Fibroblast of skin of scalp (primary cell): ENCODE measurements at regions not wholly inside any gene's neighbourhood (a gene's known extent, or its start where the extent isn't known, plus 50 kb on each side); places are given as distances from the start of the nearest gene placed in this dataset.

Experiments
- DNase-seq: peaks from one replicate; pipeline ENCODE4 v3.0.0-alpha.2; 2013

- DNase-seq, result no peak
Observed at GRCh38 chr12:75900226-75900625, 131.3 kb downstream of the PHLDA1 start.

GRCh38 chr12:75894965-75895754 is 136.4 kb downstream of the PHLDA1 start:
- no peak for DNase-seq

GRCh38 chr12:75893765-75894164 is 137.8 kb downstream of the PHLDA1 start:
- no peak for DNase-seq

GRCh38 chr12:75892731-75893408 is 138.7 kb downstream of the PHLDA1 start:
- no peak for DNase-seq

DNA sequence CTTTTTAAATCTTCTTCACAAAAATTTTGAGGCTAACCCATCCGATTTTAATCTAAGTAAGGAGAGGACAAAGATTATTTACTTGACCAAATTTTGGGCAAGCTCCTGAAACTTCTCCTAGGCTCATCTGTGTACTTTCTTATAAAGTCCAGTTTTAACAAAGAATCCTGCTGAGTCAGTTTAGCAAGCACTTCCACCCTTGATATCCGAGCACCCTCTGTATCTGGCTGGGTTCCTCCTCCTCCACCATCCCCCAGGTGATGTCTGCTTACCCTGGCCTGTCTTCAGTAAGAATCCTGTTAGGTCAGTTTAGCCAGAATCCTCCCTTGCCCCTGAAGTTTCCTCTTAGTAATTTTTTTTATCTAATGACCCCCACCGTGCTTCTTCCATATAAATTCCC is 140.5 kb downstream of the PHLDA1 start:
- DNase-seq, result no peak

DNA sequence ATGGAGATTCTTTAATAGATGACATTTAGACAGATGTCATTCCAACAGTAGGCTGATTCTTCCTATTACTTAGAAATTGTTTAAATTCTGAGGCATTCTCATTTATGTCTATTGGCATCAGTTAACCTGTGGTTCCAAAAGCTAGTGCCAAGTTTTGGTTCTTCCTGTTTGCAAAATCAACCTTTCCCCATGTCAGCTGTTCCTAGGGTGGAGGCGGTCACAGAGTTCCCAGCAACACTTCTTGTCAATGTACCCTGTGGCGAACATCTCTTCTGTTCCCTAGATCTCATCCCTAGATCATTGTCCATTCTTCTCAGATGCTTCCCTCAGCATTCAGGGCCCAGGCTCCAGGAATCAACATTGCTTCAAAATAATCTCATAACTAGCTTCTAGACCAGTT is 140.9 kb downstream of the PHLDA1 start:
- DNase-seq, result no peak

DNA sequence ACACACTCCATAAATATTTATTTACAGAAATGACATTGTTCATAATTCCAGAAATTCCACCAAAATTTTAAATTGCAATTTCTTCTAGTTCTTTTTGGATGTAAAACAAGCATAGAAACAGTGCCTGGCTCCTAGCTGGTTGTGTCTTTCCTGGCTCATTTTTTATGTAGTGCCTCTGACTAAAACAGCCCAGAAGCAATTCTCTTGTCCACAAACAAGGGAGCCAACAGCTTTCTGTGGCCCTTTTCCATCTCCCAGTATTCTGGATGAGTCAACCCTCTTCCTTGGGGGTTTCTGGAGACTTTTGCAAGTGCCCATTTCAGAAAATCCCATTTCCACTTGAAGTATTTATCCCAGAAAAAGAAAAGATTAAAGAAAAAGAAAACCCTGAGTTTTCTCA is 141.4 kb downstream of the PHLDA1 start:
- DNase-seq, result peak; percentile 37

GRCh38 chr12:75888874-75889613 is 142.5 kb downstream of the PHLDA1 start:
- DNase-seq, result no peak

DNA sequence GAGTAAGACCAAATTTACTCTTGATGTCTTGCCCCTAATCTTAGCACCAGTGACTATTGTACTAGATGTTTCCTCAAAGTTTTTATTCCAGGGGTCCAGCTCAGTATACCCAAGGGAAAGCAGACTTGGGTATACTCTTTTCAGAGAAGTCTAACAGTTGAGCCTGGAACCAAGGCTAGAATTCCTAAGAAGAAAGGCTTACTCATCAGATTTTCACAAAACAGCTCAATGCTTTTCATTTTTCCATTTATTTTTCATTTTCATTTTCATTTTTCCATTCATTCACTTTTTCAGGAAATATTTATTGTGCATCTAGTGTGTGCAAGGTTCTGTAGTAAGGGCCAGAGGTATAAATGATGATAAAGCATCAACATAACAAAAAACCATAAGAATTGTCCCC is 143.2 kb downstream of the PHLDA1 start:
- DNase-seq, result no peak

DNA sequence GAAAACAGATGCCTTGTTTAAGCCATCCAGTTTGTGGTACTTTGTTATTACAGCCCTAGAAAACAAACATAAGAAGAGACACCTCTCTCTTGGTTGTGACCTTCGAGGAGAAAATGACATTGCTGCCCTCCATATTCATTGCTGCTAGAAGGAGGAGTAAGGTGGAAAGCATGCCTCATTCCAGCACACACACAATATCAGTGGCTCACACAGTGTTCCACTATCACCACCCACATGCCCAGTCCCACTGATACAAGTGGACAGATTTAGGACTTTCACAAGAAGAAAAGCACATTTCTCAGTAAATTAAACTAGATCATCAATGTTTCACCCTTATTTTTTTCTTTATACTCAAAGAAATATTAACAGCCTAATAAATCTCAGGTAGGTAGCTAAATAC is 143.6 kb downstream of the PHLDA1 start:
- DNase-seq, result no peak

- DNase-seq, result no peak
Observed at GRCh38 chr12:75884465-75884985, 147.1 kb downstream of the PHLDA1 start.

- no peak for DNase-seq
Observed at GRCh38 chr12:75883241-75883640, 148.3 kb downstream of the PHLDA1 start.

DNA sequence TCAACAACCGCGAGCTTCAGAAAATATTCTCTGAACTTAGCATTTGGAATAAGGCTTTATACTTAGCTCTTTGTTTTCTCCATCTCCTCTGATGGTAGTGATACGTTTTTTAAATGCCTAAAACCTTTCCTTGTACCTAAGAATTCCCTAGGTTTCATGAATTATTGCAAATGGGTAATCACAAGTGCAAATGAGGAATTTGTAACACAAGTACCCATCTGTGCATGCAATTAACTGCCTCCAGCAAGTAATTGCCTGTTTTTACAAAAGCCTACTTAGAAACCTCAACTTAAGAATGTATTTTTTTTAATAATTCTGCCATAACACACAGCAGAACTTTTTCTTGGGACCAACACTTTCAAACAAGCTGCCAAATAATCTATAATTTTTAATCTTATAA is 149.2 kb downstream of the PHLDA1 start:
- DNase-seq, result no peak

DNA sequence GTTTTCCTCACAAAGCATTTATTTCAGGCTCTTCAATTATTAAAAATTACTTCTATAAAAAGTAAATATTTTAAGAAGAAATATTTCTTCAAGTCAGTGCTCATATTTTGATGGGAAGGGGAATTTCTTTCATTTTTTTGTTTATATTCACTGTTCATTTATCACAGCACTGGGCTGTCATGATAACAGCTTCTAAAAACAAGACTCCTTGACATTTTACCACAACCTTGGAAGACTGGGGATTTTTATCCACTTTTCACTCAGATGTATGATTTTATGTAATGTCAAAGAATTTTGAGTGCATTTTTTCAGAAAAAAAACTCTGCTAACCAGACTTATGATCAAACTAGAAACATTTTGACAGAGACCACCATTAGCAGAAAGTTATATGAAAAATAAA is 149.7 kb downstream of the PHLDA1 start:
- DNase-seq, result peak; percentile 64

- no peak for DNase-seq
Observed at GRCh38 chr12:75877763-75878621, 153.6 kb downstream of the PHLDA1 start.

GRCh38 chr12:75876832-75877762 is 154.5 kb downstream of the PHLDA1 start:
- no peak for DNase-seq

DNA sequence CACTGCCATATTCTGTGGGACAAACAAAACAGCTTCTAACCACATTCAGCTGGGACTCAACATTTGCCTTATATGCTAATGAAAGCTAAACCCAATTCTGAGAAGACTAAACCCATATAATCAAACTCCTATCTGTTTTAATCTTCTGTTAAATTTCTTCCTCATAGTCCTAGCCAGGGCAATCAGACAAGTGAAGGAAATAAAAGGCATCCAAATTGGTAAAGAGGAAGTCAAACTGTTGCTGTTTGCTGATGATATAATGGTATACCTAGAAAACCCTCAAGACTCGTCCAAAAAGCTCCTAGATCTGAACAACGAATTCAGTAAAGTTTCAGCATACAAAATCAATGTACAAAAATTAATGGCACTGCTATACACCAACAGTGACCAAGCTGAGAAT is 157.1 kb downstream of the PHLDA1 start:
- DNase-seq, result no peak

DNA sequence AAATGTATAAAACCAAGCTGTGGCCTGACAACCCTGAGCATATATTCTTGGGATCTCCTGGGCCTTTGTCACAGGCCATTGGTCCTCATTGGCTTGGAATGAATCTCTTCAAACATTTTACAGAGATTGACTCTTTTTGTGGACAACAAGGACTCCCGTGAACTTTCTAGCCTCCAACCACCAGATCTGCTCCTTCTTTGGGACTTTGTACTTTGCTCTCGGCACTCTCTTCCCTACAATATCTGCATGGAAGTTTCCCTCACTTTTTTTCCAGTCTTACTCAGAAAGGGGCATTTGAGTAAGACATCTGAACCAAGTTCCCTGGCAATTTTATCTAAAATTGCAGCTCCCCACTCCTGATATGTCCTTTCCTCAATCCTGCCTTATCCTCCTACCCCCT is 158.8 kb downstream of the PHLDA1 start:
- no peak for DNase-seq

DNA sequence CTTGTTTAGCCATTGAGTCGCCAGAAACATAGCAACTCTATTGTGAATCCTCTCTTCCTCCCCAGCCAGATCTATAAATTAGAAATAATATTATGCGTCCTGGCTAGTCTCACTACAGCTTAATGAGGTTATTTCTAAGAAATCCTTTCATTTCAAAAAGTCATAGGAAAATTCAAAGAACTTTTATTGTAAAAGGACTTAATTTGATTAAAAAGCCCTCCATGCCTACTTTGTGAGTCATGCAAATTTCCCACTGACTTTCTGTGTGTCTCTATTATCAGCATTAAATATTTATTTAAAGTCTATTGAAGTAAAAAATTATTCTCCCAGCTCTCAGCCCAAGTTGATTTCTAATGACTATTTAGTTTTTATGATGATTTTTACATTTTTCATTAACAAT is 160.7 kb downstream of the PHLDA1 start:
- peak; percentile 58 for DNase-seq

DNA sequence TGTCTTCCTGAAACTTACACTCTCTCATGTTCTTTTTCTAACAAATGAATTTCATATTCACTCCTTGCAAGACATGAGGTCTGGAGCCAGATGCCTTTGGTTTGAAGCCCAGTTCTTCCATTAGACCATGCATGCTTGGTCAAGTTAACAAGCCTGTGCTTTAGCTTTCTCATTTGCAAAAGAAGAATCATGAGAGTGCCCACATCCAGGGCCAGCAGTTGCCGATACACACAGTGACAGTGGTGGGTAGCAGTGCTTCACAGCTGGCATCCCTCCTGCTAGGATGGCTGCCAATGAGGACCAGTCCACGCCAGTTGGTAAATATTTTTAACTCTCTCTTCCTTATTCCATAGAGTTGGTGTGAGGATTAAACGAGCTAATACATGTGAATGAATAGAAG is 163.1 kb downstream of the PHLDA1 start:
- DNase-seq, result no peak

- DNase-seq, result no peak
Observed at GRCh38 chr12:75865315-75865714, 166.3 kb downstream of the PHLDA1 start.
